BJ (cell line): ENCODE measurements at regions not wholly inside any gene's neighbourhood (a gene's known extent, or its start where the extent isn't known, plus 50 kb on each side); places are given as distances from the start of the nearest gene placed in this dataset.
"Not testable (repeated sequence)": the region's sequence is repeated elsewhere in the genome, so short reads cannot be mapped to it uniquely, and the experiment has no call there.

ENCODE experiments used
- CTCF ChIA-PET: fragments of 350-600 bp; formaldehyde crosslinking; extraction: SDS; loops from one replicate; lab custom pipeline; 2021; ENCODE audit warnings: antibody characterized with exemption, inconsistent platforms; lab: Yijun Ruan, JAX
- POLR2A ChIA-PET: fragments of 300-600 bp; sonication (Branson Sonifier 250); formaldehyde crosslinking; extraction: SDS; loops from one replicate; lab custom pipeline; 2021; ENCODE audit warnings: antibody characterized with exemption; lab: Charles Lee
- DNase-seq: peaks from one replicate; pipeline ENCODE4 v3.0.0-alpha.2; 2011; ENCODE audit warnings: low read depth
- H3K27me3 ChIP-seq: 2 replicates; pipeline ENCODE4 v1.6.0; 2011; ENCODE audit warnings: low read length; ENCODE audit not compliant: control insufficient read depth, insufficient read depth
- H3K36me3 ChIP-seq: 2 replicates; pipeline ENCODE4 v1.5.1; 2011; ENCODE audit warnings: low read length; ENCODE audit not compliant: control insufficient read depth, insufficient read depth
- H3K4me3 ChIP-seq: 2 replicates; pipeline ENCODE4 v1.5.1; 2011; ENCODE audit warnings: low read depth, mild to moderate bottlenecking, control low read depth, low read length
- CTCF ChIP-seq: IDR thresholded peaks from 2 replicates; pipeline ENCODE4 v1.5.1; 2011; ENCODE audit warnings: low read depth, mild to moderate bottlenecking, control low read depth, inconsistent platforms, low read length, moderate library complexity; ENCODE audit not compliant: insufficient read depth

GRCh38 chr5:30450153-30450552 is 743.3 kb upstream of the CDH6 start:
- TF ChIP-seq CTCF, result no peak
- CTCF ChIA-PET, result no interaction called here
- H3K27me3 ChIP-seq, result no peaks in the 10 kb centered on the region
- H3K36me3 ChIP-seq, result no peaks in the 10 kb centered on the region
- POLR2A ChIA-PET, result no interaction called here
- H3K4me3 ChIP-seq, result no peak overlapping the region
- DNase-seq, result no peak

- CTCF ChIA-PET, result no interaction called here
- no peaks in the 10 kb centered on the region for H3K36me3 ChIP-seq
- POLR2A ChIA-PET, result no interaction called here
- no peak for TF ChIP-seq CTCF
- H3K4me3 ChIP-seq, result no peak overlapping the region
- no peaks in the 10 kb centered on the region for H3K27me3 ChIP-seq
- no peak for DNase-seq
Observed at GRCh38 chr5:30447431-30447830, 746.1 kb upstream of the CDH6 start.

- CTCF ChIA-PET, result no interaction called here
Observed at GRCh38 chr5:30446456-30446855, 747.0 kb upstream of the CDH6 start.

GRCh38 chr5:30438785-30439184 is 754.7 kb upstream of the CDH6 start:
- POLR2A ChIA-PET, result no interaction called here
- CTCF ChIA-PET, result no interaction called here
- Histone ChIP-seq H3K4me3 (no peak overlapping the region), H3K36me3 (no peaks in the 10 kb centered on the region), H3K27me3 (no peaks in the 10 kb centered on the region)
- DNase-seq, result no peak
- TF ChIP-seq CTCF, result no peak

More at GRCh38 chr5:30446456-30446855, 747.0 kb upstream of the CDH6 start:
- Histone ChIP-seq H3K27me3 (no peaks in the 10 kb centered on the region), H3K36me3 (no peaks in the 10 kb centered on the region), H3K4me3 (no peak overlapping the region)
- no peak for DNase-seq
- POLR2A ChIA-PET, result no interaction called here
- no peak for TF ChIP-seq CTCF

GRCh38 chr5:30436691-30437090 is 756.8 kb upstream of the CDH6 start:
- POLR2A ChIA-PET, result no interaction called here

GRCh38 chr5:30428866-30429407 is 764.5 kb upstream of the CDH6 start:
- H3K27me3 ChIP-seq, H3K4me3 ChIP-seq, DNase-seq, H3K36me3 ChIP-seq, POLR2A ChIA-PET, CTCF ChIA-PET: not testable (repeated sequence)

More at GRCh38 chr5:30436691-30437090, 756.8 kb upstream of the CDH6 start:
- H3K27me3 ChIP-seq, result no peaks in the 10 kb centered on the region
- no peak overlapping the region for H3K4me3 ChIP-seq
- H3K36me3 ChIP-seq, result no peaks in the 10 kb centered on the region
- no peak for TF ChIP-seq CTCF
- no peak for DNase-seq
- CTCF ChIA-PET, result no interaction called here
